RWPE1 (cell line): ENCODE measurements at regions not wholly inside any gene's neighbourhood (a gene's known extent, or its start where the extent isn't known, plus 50 kb on each side); places are given as distances from the start of the nearest gene placed in this dataset.
A peak's percentile ranks its signal among the peaks of the same experiment; 100 is the strongest.

Source experiments
- CTCF ChIA-PET: fragments of 350-600 bp; sonication (Branson Sonifier 250); formaldehyde crosslinking; extraction: SDS; loops from one replicate; lab custom pipeline; 2021; lab: Yijun Ruan, JAX
- POLR2A ChIA-PET: fragments of 400-600 bp; formaldehyde crosslinking; extraction: SDS; loops from one replicate; lab custom pipeline; 2020; ENCODE audit warnings: antibody characterized with exemption; ENCODE audit not compliant: low non-redundant PET; lab: Yijun Ruan, JAX
- DNase-seq: peaks from one replicate; pipeline ENCODE4 v3.0.0; 2012; ENCODE audit warnings: low spot score
- H3K27ac ChIP-seq: fragments of 450-650 bp; 2 replicates; pipeline ENCODE4 v1.5.1; 2017
- TF ChIP-seq, protein P1 (sequence below): fragments of 450-650 bp; conservative IDR thresholded peaks from 2 replicates; pipeline ENCODE4 v1.5.1; 2017; ENCODE audit warnings: low read depth, mild to moderate bottlenecking

DNA sequence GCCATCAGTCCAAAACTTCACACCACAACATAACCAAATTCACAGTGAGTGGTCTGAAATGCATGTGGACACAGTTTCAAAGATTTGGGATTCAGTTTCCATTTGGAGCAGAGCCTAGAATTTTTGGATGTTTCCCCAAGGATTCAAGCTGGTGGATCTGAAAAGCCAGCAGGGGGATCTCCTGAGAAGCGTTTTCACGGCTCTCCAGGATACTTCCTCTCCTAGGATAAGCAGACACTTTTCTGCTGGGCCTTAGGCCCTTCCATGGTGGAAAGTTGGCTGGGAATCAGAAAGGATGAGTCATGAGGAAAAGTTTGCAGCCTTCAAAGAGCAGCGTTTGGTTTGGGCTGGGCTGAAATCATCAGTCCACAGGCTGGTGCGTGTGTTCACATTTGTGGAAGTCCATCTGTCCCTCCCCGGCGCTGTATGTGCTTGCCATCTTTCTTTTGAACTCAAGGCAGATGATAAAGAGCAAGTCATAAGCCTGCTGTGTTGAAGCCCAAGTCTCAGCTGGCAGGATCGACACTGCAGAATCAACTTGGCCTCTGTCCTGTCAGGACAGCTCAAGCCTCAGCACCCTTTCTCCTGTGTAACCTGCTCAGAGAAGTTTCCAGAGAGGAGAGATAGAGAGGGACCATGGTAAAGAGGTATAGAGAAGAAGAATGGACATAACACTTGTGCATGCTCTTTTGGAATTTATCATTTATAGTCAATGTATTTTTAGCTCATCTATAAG lies 152.6 kb upstream of the MSX2 start:
- TF ChIP-seq, protein P1, sequence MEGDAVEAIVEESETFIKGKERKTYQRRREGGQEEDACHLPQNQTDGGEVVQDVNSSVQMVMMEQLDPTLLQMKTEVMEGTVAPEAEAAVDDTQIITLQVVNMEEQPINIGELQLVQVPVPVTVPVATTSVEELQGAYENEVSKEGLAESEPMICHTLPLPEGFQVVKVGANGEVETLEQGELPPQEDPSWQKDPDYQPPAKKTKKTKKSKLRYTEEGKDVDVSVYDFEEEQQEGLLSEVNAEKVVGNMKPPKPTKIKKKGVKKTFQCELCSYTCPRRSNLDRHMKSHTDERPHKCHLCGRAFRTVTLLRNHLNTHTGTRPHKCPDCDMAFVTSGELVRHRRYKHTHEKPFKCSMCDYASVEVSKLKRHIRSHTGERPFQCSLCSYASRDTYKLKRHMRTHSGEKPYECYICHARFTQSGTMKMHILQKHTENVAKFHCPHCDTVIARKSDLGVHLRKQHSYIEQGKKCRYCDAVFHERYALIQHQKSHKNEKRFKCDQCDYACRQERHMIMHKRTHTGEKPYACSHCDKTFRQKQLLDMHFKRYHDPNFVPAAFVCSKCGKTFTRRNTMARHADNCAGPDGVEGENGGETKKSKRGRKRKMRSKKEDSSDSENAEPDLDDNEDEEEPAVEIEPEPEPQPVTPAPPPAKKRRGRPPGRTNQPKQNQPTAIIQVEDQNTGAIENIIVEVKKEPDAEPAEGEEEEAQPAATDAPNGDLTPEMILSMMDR = peak; percentile 53
- peak overlapping the region; percentile 66 for H3K27ac ChIP-seq
- peak; percentile 95 for DNase-seq
- ChIA-PET CTCF (interaction anchor here (0.7 kb wide), 1 partner anchor 48 kb away, joined by 3 read pairs; no protein-coding TSS in a partner anchor), POLR2A (no interaction called here)

- no peak overlapping the region for H3K27ac ChIP-seq
- TF ChIP-seq, protein P1 = no peak
- ChIA-PET POLR2A (no interaction called here), CTCF (no interaction called here)
- peak; percentile 41 for DNase-seq
These were observed 151.8 kb upstream of the MSX2 start for GRCh38 chr5:174572591-174572990.

GRCh38 chr5:174573221-174573994 lies 151.0 kb upstream of the MSX2 start:
- no peak for DNase-seq
- ChIA-PET POLR2A (no interaction called here), CTCF (no interaction called here)
- H3K27ac ChIP-seq = no peak overlapping the region
- TF ChIP-seq, protein P1 = no peak

DNA sequence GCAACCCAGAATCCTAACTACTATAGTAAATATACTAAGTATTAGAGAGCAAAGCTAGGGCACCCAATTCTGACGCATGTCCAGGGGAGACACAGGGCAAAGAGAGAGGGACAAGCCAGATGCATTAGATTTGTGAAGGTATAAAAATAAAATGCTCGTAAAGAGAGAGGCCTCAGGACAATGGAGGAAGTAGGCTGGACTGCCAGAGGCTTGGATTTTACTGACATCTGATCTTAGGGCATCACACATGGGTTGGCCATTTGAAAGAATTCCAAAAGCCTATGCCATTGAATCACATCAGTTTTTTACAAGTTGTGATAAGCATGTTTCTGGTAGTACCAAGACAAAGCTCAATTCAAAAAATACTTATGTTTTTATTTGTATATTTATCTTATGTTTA lies 149.3 kb upstream of the MSX2 start:
- CTCF ChIA-PET = interaction anchor here (1.0 kb wide), 1 partner anchor 9 kb away, joined by 3 read pairs; no protein-coding TSS in a partner anchor

GRCh38 chr5:174576042-174576441 lies 148.3 kb upstream of the MSX2 start:
- CTCF ChIA-PET = interaction anchor here (0.6 kb wide), 1 partner anchor 142 kb away, joined by 4 read pairs; no protein-coding TSS in a partner anchor
- H3K27ac ChIP-seq = no peak overlapping the region
- POLR2A ChIA-PET = no interaction called here
- no peak for DNase-seq
- TF ChIP-seq, protein P1 = no peak

More for the DNA sequence above, 149.3 kb upstream of the MSX2 start:
- DNase-seq = no peak
- POLR2A ChIA-PET = no interaction called here
- TF ChIP-seq, protein P1 = no peak
- no peak overlapping the region for H3K27ac ChIP-seq

DNA sequence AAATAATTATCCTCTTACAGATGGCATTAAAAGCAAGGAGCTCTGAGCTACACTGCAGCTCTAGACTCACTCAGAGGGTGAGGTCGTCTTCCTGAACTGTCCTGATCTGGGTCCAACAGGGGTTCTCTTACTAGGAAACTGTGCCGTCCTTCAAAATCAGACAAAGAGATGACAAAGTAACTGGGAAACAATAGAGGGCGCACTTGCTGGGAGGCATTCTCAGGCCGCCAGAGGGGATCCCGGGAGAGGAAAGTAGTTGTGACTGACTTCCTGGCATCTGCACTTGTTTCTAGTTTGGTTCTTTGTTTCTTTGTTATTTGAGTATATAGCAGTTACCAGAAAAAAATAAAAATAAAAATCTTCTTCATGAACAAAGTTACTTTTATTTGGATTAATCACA lies 142.9 kb upstream of the MSX2 start:
- DNase-seq = no peak
- ChIA-PET CTCF (interaction anchor here (0.6 kb wide), 1 partner anchor 178 kb away, joined by 3 read pairs; no protein-coding TSS in a partner anchor), POLR2A (no interaction called here)
- no peak overlapping the region for H3K27ac ChIP-seq
- TF ChIP-seq, protein P1 = no peak; the same call in 1 of the 2 replicates
